GM13976 (cell line): ENCODE measurements at regions not wholly inside any gene's neighbourhood (a gene's known extent, or its start where the extent isn't known, plus 50 kb on each side); places are given as distances from the start of the nearest gene placed in this dataset.
"Not testable (repeated sequence)": the region's sequence is repeated elsewhere in the genome, so short reads cannot be mapped to it uniquely, and the experiment has no call there.

Experiments
- DNase-seq: peaks from one replicate; pipeline ENCODE4 v3.0.0; 2012; ENCODE audit warnings: low spot score
- CTCF ChIP-seq: IDR thresholded peaks from 2 replicates; pipeline ENCODE4 v1.5.1; 2012; ENCODE audit warnings: borderline replicate concordance, mild to moderate bottlenecking; ENCODE audit not compliant: insufficient read depth; ENCODE audit errors: extremely low read depth, missing control alignments, control extremely low read depth
- in situ Hi-C: fragments of 300-500 bp; cut with MboI; formaldehyde crosslinking; loops from one replicate; pipeline ENCODE4 v1.12.0; 2022; ENCODE audit warnings: low sequenced_read_pairs, mixed read lengths, inconsistent platforms; ENCODE audit not compliant: unreplicated experiment

DNA sequence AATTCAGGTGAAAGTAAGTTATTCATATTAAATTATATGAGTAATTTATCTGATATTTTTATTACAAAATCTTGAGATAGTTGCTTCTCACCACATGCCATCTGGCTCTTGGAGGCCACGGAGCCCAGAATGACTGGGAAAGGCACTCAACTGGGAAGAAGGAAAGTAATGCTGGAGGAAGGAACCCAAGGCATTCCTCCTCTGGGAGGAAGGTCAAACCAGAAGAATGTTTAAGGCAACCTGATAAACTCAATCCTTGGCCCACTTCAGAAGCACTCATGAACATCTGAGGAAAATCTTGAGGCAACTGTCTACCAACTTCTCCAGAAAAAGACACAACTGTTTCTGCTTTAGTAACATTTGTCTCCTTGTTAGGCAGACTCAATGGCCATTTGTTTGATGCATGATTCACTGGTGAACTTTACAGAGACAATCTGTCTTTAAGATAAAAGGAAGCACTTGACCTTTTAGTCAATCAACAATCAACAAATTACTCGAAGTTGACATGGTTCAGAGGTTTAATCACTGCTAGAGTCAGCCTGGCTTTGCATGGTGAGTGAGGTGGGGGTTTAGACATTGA lies 261.4 kb upstream of the MME start:
- TF ChIP-seq CTCF, result no peak
- DNase-seq, result no peak
- in situ Hi-C loops, result no loop called here

GRCh38 chr3:154810017-154810416 lies 270.1 kb upstream of the MME start:
- in situ Hi-C loops, DNase-seq: not testable (repeated sequence)

GRCh38 chr3:154801729-154802128 lies 278.4 kb upstream of the MME start:
- in situ Hi-C loops, result no loop called here
- no peak for DNase-seq
- TF ChIP-seq CTCF, result no peak

GRCh38 chr3:154799800-154800199 lies 280.3 kb upstream of the MME start:
- TF ChIP-seq CTCF, result no peak
- in situ Hi-C loops, result no loop called here
- no peak for DNase-seq

DNA sequence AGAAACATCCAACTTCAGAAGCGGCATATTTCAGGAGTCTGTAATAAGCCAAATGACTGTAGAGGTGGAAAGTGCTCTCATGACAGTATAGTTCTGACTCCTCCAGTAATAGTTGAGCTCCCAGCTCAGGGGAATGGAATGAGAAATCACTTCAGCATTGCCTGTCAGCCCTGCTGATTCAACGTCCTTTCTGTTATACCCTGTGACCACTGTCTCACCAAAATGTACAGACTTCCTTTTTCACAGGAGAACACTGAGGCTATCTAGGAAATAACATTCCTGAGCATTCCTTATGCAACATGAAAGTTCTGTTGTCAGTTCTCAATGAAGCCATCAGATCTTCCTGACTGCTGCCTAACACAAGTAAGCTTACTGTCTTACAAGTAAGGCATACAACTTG lies 284.5 kb upstream of the MME start:
- DNase-seq, result no peak
- in situ Hi-C loops, result no loop called here
- TF ChIP-seq CTCF, result no peak

- DNase-seq, result no peak
- TF ChIP-seq CTCF, result no peak
- in situ Hi-C loops, result no loop called here
These were observed 285.2 kb upstream of the MME start for GRCh38 chr3:154794814-154795445.

GRCh38 chr3:154794391-154794790 lies 285.7 kb upstream of the MME start:
- in situ Hi-C loops, result no loop called here
- no peak for TF ChIP-seq CTCF
- no peak for DNase-seq
